GM12891 (cell line): ENCODE measurements at regions not wholly inside any gene's neighbourhood (a gene's known extent, or its start where the extent isn't known, plus 50 kb on each side); places are given as distances from the start of the nearest gene placed in this dataset.
"Not testable (repeated sequence)": the region's sequence is repeated elsewhere in the genome, so short reads cannot be mapped to it uniquely, and the experiment has no call there.

Experiments
- DNase-seq: peaks from one replicate; pipeline ENCODE4 v3.0.0; 2011; ENCODE audit warnings: low spot score; ENCODE audit not compliant: insufficient read length
- FAIRE-seq: peaks from 2 replicates; lab custom pipeline; 2011; peaks lifted over from hg19 to GRCh38; lab: Jason Lieb, UNC
- PAX5 ChIP-seq: IDR thresholded peaks from 2 replicates; pipeline ENCODE4 v1.6.1; 2011; ENCODE audit warnings: low read length, moderate library complexity, mild to moderate bottlenecking; ENCODE audit not compliant: insufficient read depth, severe bottlenecking
- POLR2A ChIP-seq: IDR thresholded peaks from 2 replicates; pipeline ENCODE4 v1.6.1; 2011; ENCODE audit warnings: low read depth, low read length, control low read depth
- POLR2AphosphoS5 ChIP-seq: IDR thresholded peaks from 2 replicates; pipeline ENCODE4 v1.6.1; 2011; ENCODE audit warnings: low read depth, low read length, control low read depth
- POU2F2 ChIP-seq: IDR thresholded peaks from 2 replicates; pipeline ENCODE4 v1.6.1; 2011; ENCODE audit warnings: low read depth, mild to moderate bottlenecking, control low read depth, low read length, moderate library complexity
- SPI1 ChIP-seq: IDR thresholded peaks from 2 replicates; pipeline ENCODE4 v1.6.1; 2011; ENCODE audit warnings: low read depth, low read length, control low read depth
- TAF1 ChIP-seq: IDR thresholded peaks from 2 replicates; pipeline ENCODE4 v1.6.1; 2011; ENCODE audit warnings: low read depth, low read length, control low read depth

DNA sequence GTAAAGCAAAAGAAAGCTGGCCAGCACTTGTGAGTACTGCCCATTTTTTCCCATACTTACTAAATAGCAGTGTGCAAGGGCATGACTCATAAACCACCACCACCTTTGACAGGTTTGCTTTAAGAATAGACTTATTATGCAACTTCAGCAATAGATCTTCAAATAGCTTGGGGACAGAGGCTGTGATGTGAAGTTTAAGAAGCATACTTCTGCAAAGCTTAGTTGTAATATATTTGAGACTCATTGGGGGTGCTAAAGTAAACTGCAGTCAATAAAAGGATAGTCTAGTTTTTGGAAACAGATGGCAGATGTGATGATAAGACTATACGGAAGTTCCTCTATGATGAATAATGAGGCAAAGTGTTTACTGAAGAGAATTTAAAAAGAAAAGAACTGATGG, 210.0 kb downstream of the PLA2G4A start:
- FAIRE-seq (no peak), DNase-seq (no peak)
- TF ChIP-seq POLR2AphosphoS5, result no peak

DNA sequence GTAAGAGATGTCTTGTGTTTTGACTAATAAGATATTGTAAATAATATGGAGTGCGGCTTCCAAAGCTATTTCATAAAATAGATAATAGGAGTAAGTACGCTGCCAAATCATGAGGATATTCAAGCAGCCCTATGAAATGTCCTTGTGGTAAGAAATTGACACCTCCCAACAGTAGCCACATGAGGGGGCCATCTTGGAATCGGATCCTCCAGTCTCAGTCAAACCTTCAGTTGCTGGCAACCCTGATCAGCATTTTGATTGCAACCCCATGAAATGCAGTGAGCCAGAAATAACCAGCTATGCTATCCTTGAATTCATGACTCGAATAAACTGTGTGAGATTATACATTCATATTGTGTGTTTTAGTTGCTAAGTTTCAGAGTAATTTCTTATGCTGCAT, 212.4 kb downstream of the PLA2G4A start:
- DNase-seq (no peak), FAIRE-seq (no peak)
- TF ChIP-seq PAX5 (no peak), POLR2A (no peak), TAF1 (no peak), POU2F2 (no peak)

DNA sequence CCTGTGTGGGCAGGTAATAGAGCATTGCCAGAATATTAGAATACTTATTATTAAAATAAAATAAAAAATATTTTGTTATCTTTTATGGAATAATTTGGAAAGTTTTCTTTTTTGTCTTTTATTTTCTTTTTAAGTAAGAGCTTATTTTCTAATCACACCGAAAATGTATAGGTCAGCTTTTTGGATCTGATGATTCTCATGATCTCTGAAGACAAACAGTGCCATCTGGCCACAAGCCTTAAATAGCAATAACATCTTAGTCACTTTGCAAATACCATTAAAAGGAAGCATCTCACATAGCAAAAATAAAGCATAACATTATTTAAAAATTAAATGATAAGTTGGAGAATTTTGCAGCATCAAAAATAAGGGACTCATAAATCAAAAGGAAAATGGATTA, 213.8 kb downstream of the PLA2G4A start:
- TF ChIP-seq PAX5, result no peak
- FAIRE-seq, result no peak
- no peak for DNase-seq

- not testable (repeated sequence) for DNase-seq
These were observed 214.7 kb downstream of the PLA2G4A start for GRCh38 chr1:187043433-187043832.

DNA sequence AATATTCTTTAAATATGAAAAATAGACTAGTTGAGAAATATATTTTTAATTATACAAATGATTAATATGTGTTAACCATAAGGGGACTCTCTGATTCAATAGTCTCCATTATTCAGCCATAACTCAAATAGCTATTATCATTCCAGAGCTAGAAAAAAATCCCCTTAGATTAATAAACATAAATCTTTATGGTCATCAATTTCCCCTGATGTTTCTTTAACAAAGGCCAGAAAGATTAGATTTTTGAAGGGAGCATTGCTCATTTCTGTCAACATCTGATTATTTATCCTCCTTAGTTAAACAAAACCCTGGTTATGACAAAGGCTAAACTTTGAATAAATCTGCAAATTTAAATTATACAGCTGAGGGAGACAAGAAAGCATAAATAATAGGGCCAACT, 215.7 kb downstream of the PLA2G4A start:
- TF ChIP-seq POLR2A, result no peak
- no peak for FAIRE-seq
- DNase-seq, result no peak

More at GRCh38 chr1:187043433-187043832, 214.7 kb downstream of the PLA2G4A start:
- FAIRE-seq, result not testable (repeated sequence)

GRCh38 chr1:187045371-187045770, 216.6 kb downstream of the PLA2G4A start:
- FAIRE-seq, result no peak
- TF ChIP-seq SPI1, result no peak
- no peak for TF ChIP-seq POLR2AphosphoS5
- TF ChIP-seq POLR2A, result no peak
- no peak for TF ChIP-seq PAX5
- TF ChIP-seq TAF1, result no peak
- no peak for TF ChIP-seq POU2F2
- DNase-seq, result no peak

DNA sequence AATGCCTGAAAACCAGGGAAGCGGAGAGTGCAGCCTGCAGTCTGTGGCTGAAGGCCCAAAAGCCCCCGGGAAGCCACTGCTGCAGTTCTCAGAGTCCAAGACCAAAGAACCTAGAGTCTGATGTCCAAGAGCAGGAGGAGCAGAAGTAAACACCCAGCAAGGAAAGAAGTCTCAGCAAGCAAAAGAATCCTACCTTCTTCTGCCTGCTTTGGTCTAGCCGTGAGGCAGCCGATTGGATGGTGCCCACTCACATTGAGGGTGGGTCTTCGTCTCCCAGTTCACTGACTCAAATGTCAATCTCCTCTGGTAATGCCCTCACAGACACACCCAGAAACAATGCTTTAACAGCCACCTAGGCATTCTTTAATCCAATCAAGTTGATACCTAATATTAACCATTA, 217.5 kb downstream of the PLA2G4A start:
- TF ChIP-seq TAF1 (no peak), SPI1 (no peak)
- DNase-seq, result no peak
- no peak for FAIRE-seq

DNA sequence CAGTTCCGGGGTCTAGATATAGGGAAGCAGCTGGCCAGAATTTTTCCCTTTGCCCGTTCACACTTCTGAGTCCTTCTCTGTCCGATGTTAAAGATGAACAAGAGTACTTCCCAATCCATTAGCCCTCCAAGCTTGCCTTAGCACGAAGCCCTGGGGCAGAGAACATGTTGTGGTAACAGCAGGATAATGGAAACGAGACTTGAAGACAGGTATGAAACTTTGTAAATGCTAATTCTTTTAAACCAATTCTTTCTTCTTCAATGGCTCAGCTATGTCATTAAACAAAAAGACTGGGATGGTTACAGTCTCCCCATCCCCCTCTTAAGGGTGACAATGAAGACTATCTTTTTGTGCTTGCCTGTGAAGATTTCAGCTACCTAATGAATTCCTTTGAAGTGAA, 218.5 kb downstream of the PLA2G4A start:
- DNase-seq, result no peak
- FAIRE-seq, result no peak
- TF ChIP-seq PAX5 (no peak), POLR2AphosphoS5 (no peak), TAF1 (no peak), POLR2A (no peak), SPI1 (no peak), POU2F2 (no peak)

DNA sequence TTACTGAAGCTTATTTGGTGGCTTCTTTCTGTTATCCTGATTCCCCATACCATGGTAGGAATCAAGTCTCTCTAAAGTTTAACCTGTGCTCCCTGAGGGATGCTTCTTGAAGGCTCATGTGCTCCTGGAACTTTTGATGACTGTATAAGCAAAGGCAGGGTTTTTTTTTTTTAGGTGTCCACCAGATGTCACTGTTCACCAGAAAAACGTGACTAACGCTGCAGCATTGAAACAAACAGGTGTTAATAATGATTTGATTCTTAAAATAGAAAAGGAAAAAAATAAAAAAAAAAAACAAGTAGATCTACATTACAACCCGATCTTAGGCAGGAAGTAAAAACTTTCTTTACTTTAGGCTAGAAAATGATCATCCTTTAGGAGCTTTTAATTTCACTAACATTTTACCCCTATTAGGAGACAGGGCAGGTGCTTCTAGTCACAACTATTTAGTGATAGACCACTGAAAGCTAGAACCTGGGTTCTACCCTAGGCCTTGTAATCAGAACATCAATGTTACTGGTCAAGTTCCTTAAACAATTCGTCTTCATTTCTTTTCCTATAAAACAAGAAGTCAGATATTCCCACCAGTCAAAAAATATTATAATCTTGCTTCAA, 223.0 kb downstream of the PLA2G4A start:
- peak; percentile 5 for DNase-seq
- no peak for TF ChIP-seq PAX5
- TF ChIP-seq SPI1, result no peak
- no peak for TF ChIP-seq POLR2A
- TF ChIP-seq TAF1, result no peak
- no peak for TF ChIP-seq POU2F2
- TF ChIP-seq POLR2AphosphoS5, result no peak
- peak; percentile 77 for FAIRE-seq

- no peak for TF ChIP-seq POLR2AphosphoS5
- TF ChIP-seq POU2F2, result no peak
- no peak for TF ChIP-seq PAX5
- no peak for TF ChIP-seq TAF1
- no peak for TF ChIP-seq SPI1
- TF ChIP-seq POLR2A, result no peak
- no peak for FAIRE-seq
- no peak for DNase-seq
These were observed 225.1 kb downstream of the PLA2G4A start for GRCh38 chr1:187053876-187054275.

GRCh38 chr1:187054862-187055757, 226.4 kb downstream of the PLA2G4A start:
- TF ChIP-seq POLR2AphosphoS5 (no peak), PAX5 (no peak), TAF1 (no peak), SPI1 (no peak), POU2F2 (no peak), POLR2A (no peak)
- FAIRE-seq, result no peak
- no peak for DNase-seq
